ENCODE measurements at regions not wholly inside any gene's neighbourhood (a gene's known extent, or its start where the extent isn't known, plus 50 kb on each side); places are given as distances from the start of the nearest gene placed in this dataset.

DNA sequence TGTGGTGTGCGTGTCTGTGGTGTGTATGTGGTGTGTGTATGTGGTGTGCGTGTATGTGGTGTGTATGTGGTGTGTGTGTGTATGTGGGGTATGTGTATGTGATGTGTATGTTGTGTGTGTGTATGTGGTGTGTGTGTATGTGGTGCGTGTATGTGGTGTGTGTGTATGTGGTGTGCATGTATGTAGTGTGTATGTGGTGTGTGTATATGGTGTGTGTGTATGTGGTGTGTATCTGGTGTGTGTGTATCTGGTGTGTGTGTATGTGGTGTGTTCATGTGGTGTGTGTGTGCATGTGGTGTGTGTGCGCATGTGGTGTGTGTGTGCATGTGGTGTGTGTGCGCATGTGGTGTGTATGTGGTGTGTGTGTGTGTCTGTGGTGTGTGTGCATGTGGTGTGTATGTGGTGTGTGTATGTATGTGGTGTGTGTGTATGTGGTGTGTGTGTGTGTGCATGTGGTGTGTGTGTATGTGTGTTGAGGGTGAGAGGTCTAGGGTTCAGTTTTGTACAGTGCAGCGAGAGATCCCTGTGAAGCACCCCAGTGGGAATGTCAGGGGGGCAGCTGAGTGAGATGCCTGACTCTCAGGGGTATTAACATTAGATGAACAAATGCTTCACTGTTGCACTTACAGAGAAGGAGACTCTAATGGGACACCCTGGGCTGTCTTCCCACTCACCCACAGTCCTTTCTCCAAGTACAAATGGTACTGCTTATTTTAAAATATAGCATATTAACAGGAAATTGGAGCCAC, 61.3 kb upstream of the MEDAG start:
- DNase-seq (ENCODE audit: low read depth in 1 of 2, low spot score in 2 of 2): no peak
- TF ChIP-seq BACH1 (IDR thresholded peaks at IDR 0.05; ENCODE audit: low read length) (no peak), RBBP5 (IDR thresholded peaks at IDR 0.05; ENCODE audit: borderline replicate concordance, low read depth, low read length) (no peak), TAF7 (optimal IDR thresholded peaks at IDR 0.05; ENCODE audit: borderline replicate concordance, low read depth, low read length) (no peak), RXRA (IDR thresholded peaks at IDR 0.05; ENCODE audit: insufficient read depth, low read depth, low read length) (no peak), EP300 (IDR thresholded peaks at IDR 0.05; ENCODE audit: borderline replicate concordance in 1 of 2, low read depth in 2 of 2, low read length in 2 of 2) (no peak), CTBP2 (IDR thresholded peaks at IDR 0.05; ENCODE audit: borderline replicate concordance, insufficient read depth, insufficient read length, low read length) (no peak), RNF2 (IDR thresholded peaks at IDR 0.05; ENCODE audit: borderline replicate concordance, low read depth, low read length, missing control alignments, poor library complexity, severe bottlenecking) (no peak), ZNF274 (IDR thresholded peaks at IDR 0.05; ENCODE audit: borderline replicate concordance, extremely low read depth, low read length) (no peak), SAP30 (IDR thresholded peaks at IDR 0.05; ENCODE audit: insufficient read depth, insufficient replicate concordance, low read length) (no peak), POLR2AphosphoS5 (IDR thresholded peaks at IDR 0.05; ENCODE audit: low read depth, low read length) (no peak), EGR1 (IDR thresholded peaks at IDR 0.05; ENCODE audit: borderline replicate concordance, low read depth, low read length) (no peak)

More for the DNA sequence above, 61.3 kb upstream of the MEDAG start:
- no peak overlapping the region for H2BK5ac ChIP-seq (ENCODE audit: low read depth, low read length)
- H3K36me3 ChIP-seq (ENCODE audit: control insufficient read depth in 2 of 4, insufficient read depth in 4 of 4, low read length in 3 of 4): peaks cover 0 to 5% (median 0%) of the 10 kb centered on the region in 4 experiments; a peak in 1 of 8 replicates
- H3K27ac ChIP-seq (ENCODE audit: low read depth, low read length): no peak overlapping the region
- H2BK12ac ChIP-seq (ENCODE audit: low read depth, low read length): no peak overlapping the region; the same call in 1 of the 2 replicates
- H3K9ac ChIP-seq (replicated peaks in 1 of 4; ENCODE audit: extremely low read depth in 1 of 4, low read depth in 3 of 4, low read length in 3 of 4): no peak overlapping the region
- H3K9me3 ChIP-seq (ENCODE audit: insufficient read depth in 2 of 2, low read depth in 1 of 2, low read length in 1 of 2): peaks cover 0 to 13% of the 10 kb centered on the region in 2 experiments; a peak in 1 of 4 replicates
- peak overlapping the region; percentile 65 for H4K91ac ChIP-seq (replicated peaks; ENCODE audit: insufficient read length, low read length)
- peak; percentile 48 for FAIRE-seq
- H3K14ac ChIP-seq (ENCODE audit: insufficient read length): no peak overlapping the region
- peaks cover 28% of the 10 kb centered on the region; the same call in 1 of the 2 replicates for H3K23me2 ChIP-seq (ENCODE audit: low read depth, low read length)
- no peak overlapping the region for H3K18ac ChIP-seq (ENCODE audit: extremely low read depth, low read length)
- H3K79me2 ChIP-seq (ENCODE audit: control insufficient read depth in 1 of 2, insufficient read depth in 2 of 2, low read length in 2 of 2): no peaks in the 10 kb centered on the region
- no peak overlapping the region for H3K4me2 ChIP-seq (ENCODE audit: insufficient read depth in 1 of 2, low read depth in 2 of 2, low read length in 2 of 2)
- peak overlapping the region; percentile 28 for H3K23ac ChIP-seq (ENCODE audit: insufficient read length)
- no peak overlapping the region; the same call in 1 of the 2 replicates for H2BK15ac ChIP-seq (ENCODE audit: low read length)
- H3K79me1 ChIP-seq (ENCODE audit: low read depth, low read length): no peaks in the 10 kb centered on the region; the same call in 1 of the 2 replicates
- H3K4ac ChIP-seq (replicated peaks; ENCODE audit: insufficient read length, low read depth, low read length): peak overlapping the region; percentile 95
- H4K8ac ChIP-seq (ENCODE audit: extremely low read depth, insufficient read depth, low read length): no peak overlapping the region
- H4K5ac ChIP-seq (ENCODE audit: insufficient read length, low read depth, low read length): no peak overlapping the region
- WGBS, 2 experiments (ENCODE audit: extremely low coverage in 1 of 2, insufficient coverage in 1 of 2, insufficient read length in 1 of 2, insufficient replicate concordance in 2 of 2, low coverage in 1 of 2, low lambda C conversion rate in 2 of 2, missing lambda C conversion rate in 1 of 2): 82% methylated on average over 6 of the region's 6 CpGs; no CpG with 5 or more reads in 1 of the 2 experiments
- H4K20me1 ChIP-seq (replicated peaks in 1 of 2; ENCODE audit: control insufficient read depth in 1 of 2, insufficient read depth in 2 of 2, low read length in 2 of 2): peaks cover 0 to 23% of the 10 kb centered on the region in 2 experiments
- peak overlapping the region; percentile 100 for H3K56ac ChIP-seq (replicated peaks; ENCODE audit: insufficient read length, low read depth, low read length)
- CTCF ChIA-PET (ENCODE audit: partially characterized antibody): no interaction called here
- no peak overlapping the region for H2BK120ac ChIP-seq (replicated peaks; ENCODE audit: low read depth, low read length)
- peaks cover 0 to 3% (median 0%) of the 10 kb centered on the region in 4 experiments; a peak in 1 of 7 replicates for H3K27me3 ChIP-seq (replicated peaks in 1 of 4; ENCODE audit: control insufficient read depth in 3 of 4, extremely low read depth in 1 of 4, insufficient read depth in 3 of 4, low read length in 3 of 4)
- POLR2A ChIA-PET (ENCODE audit: partially characterized antibody): interaction anchor here (0.7 to 1.0 kb wide), 2 partner anchors 13 to 21 kb away, joined by 3 read pairs; no protein-coding TSS in a partner anchor
- H3K4me3 ChIP-seq (ENCODE audit: extremely low read depth in 1 of 4, insufficient read depth in 2 of 4, low read depth in 3 of 4, low read length in 4 of 4): no peak overlapping the region
- H3K4me1 ChIP-seq (replicated peaks in 1 of 4; ENCODE audit: control insufficient read depth in 3 of 4, insufficient read depth in 4 of 4, low read length in 3 of 4): peaks cover 0 to 5% (median 0%) of the 10 kb centered on the region in 4 experiments; a peak in 3 of 7 replicates
- H2AFZ ChIP-seq (ENCODE audit: low read length): no peak overlapping the region
- H2AK5ac ChIP-seq (ENCODE audit: low read depth, low read length): peak overlapping the region; percentile 40
- H2BK20ac ChIP-seq (ENCODE audit: low read length): peak overlapping the region; percentile 29; the same call in 1 of the 2 replicates

Measured in H1 (cell line).